Peyer's patch (tissue), 4 donors: ENCODE measurements at regions not wholly inside any gene's neighbourhood (a gene's known extent, or its start where the extent isn't known, plus 50 kb on each side); places are given as distances from the start of the nearest gene placed in this dataset.

Source experiments
- POLR2A ChIP-seq, 2 donors: fragments of 450-650 bp; IDR thresholded peaks; one replicate each; pipeline ENCODE4 v1.5.1; 2017; ENCODE audit warnings: antibody characterized with exemption in 2 of 2, mild to moderate bottlenecking in 2 of 2, moderate library complexity in 2 of 2
- TF ChIP-seq, protein P1 (sequence below), 6 experiments: fragments of 450-650 bp in 4 of 6; fragments of 200-600 bp in 2 of 6; sonication (generic) in 1 of 6; IDR thresholded peaks; one replicate each; pipeline ENCODE4 v1.5.1; 2017 to 2019; ENCODE audit warnings: antibody characterized with exemption in 6 of 6, mild to moderate bottlenecking in 3 of 6, moderate library complexity in 1 of 6

DNA sequence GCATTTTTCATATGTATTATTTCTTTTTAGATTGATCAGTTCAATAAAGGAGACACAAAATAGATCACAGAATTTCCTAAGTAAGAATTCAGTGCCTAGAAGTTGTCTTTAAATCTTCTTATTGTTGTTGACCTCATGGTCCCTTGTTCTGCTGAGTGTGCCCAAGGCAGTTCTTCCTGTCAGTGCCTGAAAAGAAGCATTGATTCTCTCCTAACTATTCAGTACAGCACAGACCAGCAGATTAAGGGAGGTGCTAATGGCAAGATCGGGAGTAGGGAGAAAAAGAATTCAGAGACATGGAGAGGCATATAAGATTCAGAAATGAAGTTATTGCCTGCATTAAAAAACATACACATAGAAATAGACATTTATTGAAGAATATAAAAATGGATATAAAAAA is 180.5 kb upstream of the PCDH9 start:
- no peak for TF ChIP-seq POLR2A (IDR thresholded peaks at IDR 0.05)
- TF ChIP-seq, protein P1, sequence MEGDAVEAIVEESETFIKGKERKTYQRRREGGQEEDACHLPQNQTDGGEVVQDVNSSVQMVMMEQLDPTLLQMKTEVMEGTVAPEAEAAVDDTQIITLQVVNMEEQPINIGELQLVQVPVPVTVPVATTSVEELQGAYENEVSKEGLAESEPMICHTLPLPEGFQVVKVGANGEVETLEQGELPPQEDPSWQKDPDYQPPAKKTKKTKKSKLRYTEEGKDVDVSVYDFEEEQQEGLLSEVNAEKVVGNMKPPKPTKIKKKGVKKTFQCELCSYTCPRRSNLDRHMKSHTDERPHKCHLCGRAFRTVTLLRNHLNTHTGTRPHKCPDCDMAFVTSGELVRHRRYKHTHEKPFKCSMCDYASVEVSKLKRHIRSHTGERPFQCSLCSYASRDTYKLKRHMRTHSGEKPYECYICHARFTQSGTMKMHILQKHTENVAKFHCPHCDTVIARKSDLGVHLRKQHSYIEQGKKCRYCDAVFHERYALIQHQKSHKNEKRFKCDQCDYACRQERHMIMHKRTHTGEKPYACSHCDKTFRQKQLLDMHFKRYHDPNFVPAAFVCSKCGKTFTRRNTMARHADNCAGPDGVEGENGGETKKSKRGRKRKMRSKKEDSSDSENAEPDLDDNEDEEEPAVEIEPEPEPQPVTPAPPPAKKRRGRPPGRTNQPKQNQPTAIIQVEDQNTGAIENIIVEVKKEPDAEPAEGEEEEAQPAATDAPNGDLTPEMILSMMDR (IDR thresholded peaks at IDR 0.05): no peak
